Keratinocyte (primary cell): ENCODE measurements at regions not wholly inside any gene's neighbourhood (a gene's known extent, or its start where the extent isn't known, plus 50 kb on each side); places are given as distances from the start of the nearest gene placed in this dataset.

Experiments
- DNase-seq: peaks from one replicate; pipeline ENCODE4 v3.0.0-alpha.2; 2011; ENCODE audit warnings: low read depth, missing footprints, low spot score
- FAIRE-seq: peaks from 2 replicates; lab custom pipeline; 2011; peaks lifted over from hg19 to GRCh38; lab: Jason Lieb, UNC
- H2AFZ ChIP-seq: 2 replicates; pipeline ENCODE4 v1.6.0; 2012; ENCODE audit warnings: low read length, control low read depth, inconsistent platforms; ENCODE audit not compliant: control insufficient read depth
- H3K27ac ChIP-seq: 2 replicates; pipeline ENCODE4 v1.5.1; 2011; ENCODE audit warnings: low read length; ENCODE audit not compliant: control insufficient read depth, insufficient read depth
- H3K27me3 ChIP-seq: 3 replicates; pipeline ENCODE4 v1.6.0; 2011; ENCODE audit warnings: low read length; ENCODE audit not compliant: control insufficient read depth, insufficient read depth; ENCODE audit errors: extremely low read depth
- H3K36me3 ChIP-seq, 2 experiments: 2 replicates in 1 of 2; 3 replicates in 1 of 2; pipeline ENCODE4 v1.5.1; 2011; ENCODE audit warnings: low read length in 2 of 2, mild to moderate bottlenecking in 1 of 2; ENCODE audit not compliant: control insufficient read depth in 2 of 2, insufficient read depth in 2 of 2; ENCODE audit errors: extremely low read depth in 1 of 2
- H3K4me1 ChIP-seq: 3 replicates; pipeline ENCODE4 v1.5.1; 2011; ENCODE audit warnings: low read length; ENCODE audit not compliant: control insufficient read depth, insufficient read depth; ENCODE audit errors: extremely low read depth
- H3K4me2 ChIP-seq: 3 replicates; pipeline ENCODE4 v1.6.0; 2011; ENCODE audit warnings: low read depth, low read length; ENCODE audit not compliant: control insufficient read depth, insufficient read depth; ENCODE audit errors: extremely low read depth
- H3K4me3 ChIP-seq, 3 experiments: fragments of 200-600 bp in 1 of 3; sonication (generic) in 1 of 3; 2 replicates in 2 of 3; 3 replicates in 1 of 3; pipeline ENCODE4 v1.5.1; 2011 to 2016; ENCODE audit warnings: low read length in 3 of 3, mild to moderate bottlenecking in 3 of 3, control low read depth in 2 of 3, inconsistent platforms in 1 of 3, low read depth in 1 of 3, mixed read lengths in 1 of 3, mixed run types in 1 of 3, moderate library complexity in 1 of 3; ENCODE audit not compliant: control insufficient read depth in 2 of 3, insufficient read depth in 2 of 3; ENCODE audit errors: extremely low read depth in 1 of 3
- H3K79me2 ChIP-seq: 2 replicates; pipeline ENCODE4 v1.6.0; 2012; ENCODE audit warnings: low read length; ENCODE audit not compliant: control insufficient read depth, insufficient read depth
- H3K9ac ChIP-seq: 3 replicates; pipeline ENCODE4 v1.6.0; 2011; ENCODE audit warnings: low read length; ENCODE audit not compliant: control insufficient read depth, insufficient read depth; ENCODE audit errors: extremely low read depth
- H3K9me1 ChIP-seq: 3 replicates; pipeline ENCODE4 v1.6.0; 2011; ENCODE audit warnings: low read length; ENCODE audit not compliant: control insufficient read depth, insufficient read depth; ENCODE audit errors: extremely low read depth
- H3K9me3 ChIP-seq: 2 replicates; pipeline ENCODE4 v1.5.1; 2012; ENCODE audit warnings: low read depth, low read length; ENCODE audit not compliant: control insufficient read depth
- H4K20me1 ChIP-seq: 3 replicates; pipeline ENCODE4 v1.6.0; 2011; ENCODE audit warnings: low read length; ENCODE audit not compliant: control insufficient read depth, insufficient read depth; ENCODE audit errors: extremely low read depth
- EZH2 ChIP-seq: IDR thresholded peaks from one replicate; pipeline ENCODE4 v1.6.1; 2012; ENCODE audit warnings: inconsistent platforms, mild to moderate bottlenecking, low read length, moderate library complexity
- dilution Hi-C: fragments of 300-500 bp; cut with MboI; formaldehyde crosslinking; loops from one replicate; pipeline ENCODE4 v1.7.0; 2020; ENCODE audit warnings: low sequenced_read_pairs; ENCODE audit not compliant: extremely low pct_ligation_motif_present
- TF ChIP-seq, protein P1 (sequence below), 3 experiments: IDR thresholded peaks in 1 of 3; conservative IDR thresholded peaks in 1 of 3; optimal IDR thresholded peaks in 1 of 3; 2 replicates in 2 of 3; 3 replicates in 1 of 3; pipeline versions ENCODE3 to v1.5.1; 2011; ENCODE audit warnings: low read length in 3 of 3, mild to moderate bottlenecking in 3 of 3, moderate library complexity in 2 of 3, control low read depth in 1 of 3, inconsistent platforms in 1 of 3; ENCODE audit not compliant: insufficient read depth in 2 of 3; ENCODE audit errors: extremely low read depth in 1 of 3

- H3K4me3 ChIP-seq, result no peak overlapping the region
- H3K79me2 ChIP-seq, result no peaks in the 10 kb centered on the region
- dilution Hi-C loops, result no loop called here
- H3K9me1 ChIP-seq, result no peaks in the 10 kb centered on the region
- DNase-seq, result no peak
- no peak overlapping the region for H3K4me2 ChIP-seq
- no peak overlapping the region for H3K27ac ChIP-seq
- H4K20me1 ChIP-seq, result no peaks in the 10 kb centered on the region
- FAIRE-seq, result no peak
- no peaks in the 10 kb centered on the region for H3K27me3 ChIP-seq
- H2AFZ ChIP-seq, result no peak overlapping the region
- H3K36me3 ChIP-seq, result no peaks in the 10 kb centered on the region
- TF ChIP-seq EZH2, result no peak
- TF ChIP-seq, protein P1, sequence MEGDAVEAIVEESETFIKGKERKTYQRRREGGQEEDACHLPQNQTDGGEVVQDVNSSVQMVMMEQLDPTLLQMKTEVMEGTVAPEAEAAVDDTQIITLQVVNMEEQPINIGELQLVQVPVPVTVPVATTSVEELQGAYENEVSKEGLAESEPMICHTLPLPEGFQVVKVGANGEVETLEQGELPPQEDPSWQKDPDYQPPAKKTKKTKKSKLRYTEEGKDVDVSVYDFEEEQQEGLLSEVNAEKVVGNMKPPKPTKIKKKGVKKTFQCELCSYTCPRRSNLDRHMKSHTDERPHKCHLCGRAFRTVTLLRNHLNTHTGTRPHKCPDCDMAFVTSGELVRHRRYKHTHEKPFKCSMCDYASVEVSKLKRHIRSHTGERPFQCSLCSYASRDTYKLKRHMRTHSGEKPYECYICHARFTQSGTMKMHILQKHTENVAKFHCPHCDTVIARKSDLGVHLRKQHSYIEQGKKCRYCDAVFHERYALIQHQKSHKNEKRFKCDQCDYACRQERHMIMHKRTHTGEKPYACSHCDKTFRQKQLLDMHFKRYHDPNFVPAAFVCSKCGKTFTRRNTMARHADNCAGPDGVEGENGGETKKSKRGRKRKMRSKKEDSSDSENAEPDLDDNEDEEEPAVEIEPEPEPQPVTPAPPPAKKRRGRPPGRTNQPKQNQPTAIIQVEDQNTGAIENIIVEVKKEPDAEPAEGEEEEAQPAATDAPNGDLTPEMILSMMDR (optimal IDR thresholded peaks at IDR 0.05 in 1 of 3, IDR thresholded peaks at IDR 0.05 in 1 of 3, conservative IDR thresholded peaks at IDR 0.05 in 1 of 3; ENCODE audit: extremely low read depth in 1 of 3, insufficient read depth in 2 of 3, low read length in 3 of 3), result no peak
- no peaks in the 10 kb centered on the region for H3K9me3 ChIP-seq
- no peaks in the 10 kb centered on the region for H3K4me1 ChIP-seq
- H3K9ac ChIP-seq, result no peak overlapping the region
Measured at GRCh38 chr10:44807451-44807850, 103.7 kb upstream of the TMEM72 start.

DNA sequence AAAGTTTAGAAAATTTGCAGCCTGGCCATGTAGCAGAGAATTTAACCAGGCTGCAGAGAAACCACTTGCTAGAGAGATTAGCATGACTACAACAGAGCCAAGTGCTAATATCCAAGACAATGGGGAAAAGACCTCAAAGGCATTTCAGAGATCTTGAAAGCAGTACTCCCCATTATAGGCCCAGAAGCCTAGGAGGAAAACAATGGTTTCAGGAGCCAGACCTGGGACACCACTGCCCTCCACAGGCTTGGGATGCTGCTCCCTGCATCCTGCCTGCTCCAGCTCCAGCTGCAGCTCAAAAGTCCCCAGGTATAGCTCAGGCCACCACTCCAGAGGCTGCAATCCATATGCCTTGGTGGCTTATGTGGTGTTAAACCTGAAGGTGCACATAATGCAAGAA lies 101.5 kb upstream of the TMEM72 start:
- Histone ChIP-seq H3K27ac (no peak overlapping the region), H3K4me3 (no peak overlapping the region), H3K79me2 (no peaks in the 10 kb centered on the region), H3K9ac (no peak overlapping the region), H3K4me1 (no peaks in the 10 kb centered on the region), H4K20me1 (no peaks in the 10 kb centered on the region), H2AFZ (no peak overlapping the region), H3K9me1 (no peaks in the 10 kb centered on the region), H3K9me3 (no peaks in the 10 kb centered on the region), H3K27me3 (no peaks in the 10 kb centered on the region), H3K36me3 (no peaks in the 10 kb centered on the region), H3K4me2 (no peak overlapping the region)
- dilution Hi-C loops, result no loop called here
- TF ChIP-seq, protein P1 (optimal IDR thresholded peaks at IDR 0.05 in 1 of 3, IDR thresholded peaks at IDR 0.05 in 1 of 3, conservative IDR thresholded peaks at IDR 0.05 in 1 of 3; ENCODE audit: extremely low read depth in 1 of 3, insufficient read depth in 2 of 3, low read length in 3 of 3), result peak in 1 of 3 experiments; percentile 32
- TF ChIP-seq EZH2, result no peak
- no peak for DNase-seq
- no peak for FAIRE-seq
